ENCODE measurements at regions not wholly inside any gene's neighbourhood (a gene's known extent, or its start where the extent isn't known, plus 50 kb on each side); places are given as distances from the start of the nearest gene placed in this dataset.
"Not testable (repeated sequence)": the region's sequence is repeated elsewhere in the genome, so short reads cannot be mapped to it uniquely, and the experiment has no call there.

DNA sequence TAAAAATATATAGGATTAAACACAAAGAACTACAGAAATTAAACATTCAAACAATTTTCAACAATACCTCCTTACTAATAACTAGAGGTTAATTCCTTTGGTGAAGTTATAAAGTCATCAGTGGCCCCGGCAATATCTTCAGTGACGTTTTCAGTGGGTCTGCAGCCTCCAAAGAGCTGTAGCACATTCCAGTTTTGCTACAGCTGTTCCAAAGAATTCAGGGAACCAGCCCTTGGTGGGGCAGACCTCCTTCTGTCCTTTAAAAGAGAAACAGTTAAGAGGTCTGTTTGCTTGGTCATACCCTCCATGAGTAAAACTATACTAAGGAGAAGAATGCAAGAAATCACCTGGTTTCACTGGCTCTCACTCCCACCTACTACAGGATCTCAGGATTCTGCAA is 99.2 kb upstream of the ZDHHC17 start:
- no peak for DNase-seq (ENCODE audit: low read depth)

DNA sequence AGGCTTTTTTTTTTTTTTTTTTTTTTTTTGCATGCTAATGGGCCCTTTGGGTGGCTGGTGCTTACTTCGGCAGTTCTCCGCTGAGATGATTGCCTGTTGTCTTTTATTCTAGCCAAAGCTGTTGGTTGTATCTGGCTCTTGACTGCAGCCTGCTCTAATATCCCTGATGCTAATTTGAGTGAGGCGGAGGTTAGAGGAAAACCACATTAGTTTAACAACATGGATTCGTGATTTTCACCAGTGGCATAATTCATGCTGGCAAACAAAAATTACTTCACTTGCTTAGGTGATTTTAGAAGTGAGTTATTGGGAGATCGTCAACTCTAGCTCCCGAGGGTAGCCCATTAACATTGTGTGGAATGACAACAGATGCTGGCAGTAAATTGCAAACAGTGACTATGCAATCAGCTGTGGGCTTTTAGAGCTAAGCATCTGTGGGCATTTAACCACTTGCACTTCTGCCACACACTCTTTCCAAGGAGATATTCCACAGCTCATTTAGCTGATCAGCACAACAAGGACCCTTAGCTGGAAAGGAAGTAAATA is 97.6 kb upstream of the ZDHHC17 start:
- no peak for DNase-seq (ENCODE audit: low read depth)

DNA sequence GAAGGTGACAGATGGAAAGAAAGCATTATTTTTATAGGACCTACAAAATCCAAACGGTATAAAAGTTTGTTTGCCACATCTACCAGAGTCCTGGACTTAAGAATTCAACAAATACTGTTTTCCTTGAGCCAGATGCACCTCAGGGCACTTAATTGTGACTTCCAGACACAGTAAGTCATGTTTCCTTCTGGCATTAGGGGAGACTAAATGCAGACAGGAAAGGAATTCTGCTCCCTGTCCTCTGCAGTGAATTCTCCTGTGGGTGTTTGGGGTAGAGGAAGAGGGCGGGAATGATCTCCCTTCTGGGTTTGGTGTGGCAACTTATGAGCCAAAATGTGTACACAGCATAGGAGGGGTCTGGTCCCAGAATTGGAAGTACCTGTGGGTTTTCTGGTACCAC is 93.9 kb upstream of the ZDHHC17 start:
- DNase-seq (ENCODE audit: low read depth): no peak

DNA sequence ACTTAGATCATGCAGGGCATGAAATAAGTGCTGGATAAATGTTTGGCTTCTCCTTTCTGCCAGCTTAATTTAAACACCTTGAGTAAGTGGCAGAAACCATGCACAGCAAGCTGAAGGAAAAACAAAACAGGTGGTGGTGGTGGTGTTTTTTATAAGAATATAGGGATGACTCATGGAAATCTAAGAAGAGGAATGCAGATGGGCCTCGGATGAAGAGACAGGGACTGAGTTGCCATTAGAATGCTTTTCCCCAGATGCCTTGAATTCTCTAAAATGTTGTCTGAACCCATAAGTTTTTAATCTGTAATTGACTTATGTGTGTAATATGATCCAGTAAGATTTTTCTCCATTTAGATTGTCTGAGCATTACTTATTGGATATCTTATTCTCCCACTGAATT is 93.1 kb upstream of the ZDHHC17 start:
- DNase-seq (ENCODE audit: low read depth): peak; percentile 33

DNA sequence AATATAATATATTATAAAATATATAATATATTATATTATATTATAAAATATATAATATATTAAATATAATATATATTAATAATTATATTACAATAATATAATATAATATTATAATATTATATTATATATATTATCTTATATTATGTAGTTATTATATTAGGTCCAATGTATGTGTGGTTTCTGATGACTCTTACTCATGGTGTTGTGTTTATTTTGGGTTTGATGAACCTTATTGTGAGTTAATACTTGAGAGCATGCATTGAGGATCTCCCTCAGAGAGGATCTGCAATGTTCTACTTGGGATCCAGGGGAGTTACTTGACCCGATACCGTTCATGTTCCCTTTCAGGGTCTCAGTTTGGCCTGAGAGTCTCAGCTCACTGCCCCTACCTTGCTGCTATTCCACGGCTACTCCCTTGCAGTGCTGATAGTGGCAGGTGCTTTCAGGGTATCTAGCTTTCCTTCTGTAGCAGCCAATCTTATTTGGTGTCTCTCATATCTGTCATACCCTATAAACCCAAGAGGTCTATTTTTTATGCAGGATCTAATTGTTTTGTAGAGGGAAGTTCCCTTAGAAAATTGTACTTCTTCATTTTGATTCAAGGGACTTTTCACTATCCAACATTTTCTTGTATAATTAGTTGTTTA is 89.1 kb upstream of the ZDHHC17 start:
- no peak for DNase-seq (ENCODE audit: low read depth)

DNA sequence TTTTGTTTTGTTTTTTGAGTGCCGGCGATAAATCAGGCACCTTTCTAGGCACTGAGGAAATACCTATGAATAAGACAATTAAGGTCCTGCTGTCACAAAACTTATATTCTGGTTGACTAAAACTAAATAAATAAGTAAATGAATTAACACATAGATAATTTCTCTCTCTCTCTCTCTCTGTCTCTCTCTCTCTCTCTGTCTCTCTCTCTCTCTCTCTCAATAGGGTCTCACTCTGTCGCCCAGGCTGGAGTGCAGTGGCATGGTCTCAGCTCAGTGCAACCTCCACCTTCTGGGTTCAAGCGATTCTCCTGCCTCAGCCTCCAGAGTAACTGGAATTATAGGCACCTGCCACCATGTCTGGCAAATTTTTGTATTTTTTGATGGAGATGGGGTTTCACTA is 87.7 kb upstream of the ZDHHC17 start:
- not testable (repeated sequence) for DNase-seq (ENCODE audit: low read depth)

DNA sequence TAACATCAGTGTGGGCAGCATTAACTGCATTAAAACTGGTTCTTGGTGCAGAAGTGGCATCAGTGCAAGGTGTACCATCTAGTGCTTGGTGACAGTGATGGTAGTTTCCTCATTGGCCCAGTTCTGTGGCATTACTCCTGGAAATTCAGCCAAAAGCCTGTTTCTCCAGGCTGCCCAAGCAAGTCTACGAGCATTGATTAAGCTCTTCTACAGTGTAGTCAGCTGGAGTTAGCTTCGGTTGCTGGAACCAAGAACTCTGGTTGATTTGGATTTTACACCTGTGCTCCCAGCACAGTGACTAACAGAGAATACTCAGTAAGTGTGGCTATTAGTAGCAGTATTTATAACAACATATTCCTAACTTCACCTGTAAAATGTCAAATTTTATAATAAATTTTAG is 84.9 kb upstream of the ZDHHC17 start:
- DNase-seq (ENCODE audit: low read depth): no peak

DNA sequence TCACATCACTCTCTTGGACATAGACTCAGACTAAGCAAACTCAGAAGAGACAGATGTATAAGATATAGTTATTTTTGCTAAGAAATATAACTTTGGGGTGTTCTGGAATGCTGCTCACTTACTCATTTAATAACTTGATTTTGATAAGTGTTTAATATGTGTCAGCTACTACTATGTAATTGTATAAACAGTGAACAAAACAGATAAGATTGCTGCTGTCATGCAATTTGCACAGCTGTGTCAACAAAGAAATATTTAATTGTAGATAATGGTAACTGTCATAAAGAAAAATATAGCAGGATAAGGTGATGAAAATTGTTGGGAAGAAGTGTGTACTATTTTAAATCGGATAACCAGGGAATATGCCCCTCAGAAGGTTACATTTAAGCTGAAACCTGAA is 84.1 kb upstream of the ZDHHC17 start:
- DNase-seq (ENCODE audit: low read depth): no peak

DNA sequence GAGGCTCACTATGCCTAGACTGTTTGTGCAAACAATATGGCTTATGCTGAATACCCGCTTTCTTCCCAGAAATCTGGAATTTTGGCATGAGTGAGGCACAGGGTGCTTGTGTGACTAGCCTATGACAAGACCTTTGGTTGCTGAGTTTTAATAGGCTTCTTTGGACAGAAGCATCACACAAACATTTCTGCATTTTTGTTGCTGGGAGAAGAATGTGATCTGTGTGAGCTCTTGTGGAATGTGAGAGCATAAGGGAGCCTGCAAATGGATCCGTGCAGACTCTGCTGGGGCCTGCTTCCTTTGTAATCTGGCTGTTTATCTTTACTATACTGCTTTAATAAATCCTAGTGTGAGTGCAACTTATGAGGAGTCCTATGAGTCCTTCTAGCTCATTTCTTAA is 83.0 kb upstream of the ZDHHC17 start:
- DNase-seq (ENCODE audit: low read depth): no peak

DNA sequence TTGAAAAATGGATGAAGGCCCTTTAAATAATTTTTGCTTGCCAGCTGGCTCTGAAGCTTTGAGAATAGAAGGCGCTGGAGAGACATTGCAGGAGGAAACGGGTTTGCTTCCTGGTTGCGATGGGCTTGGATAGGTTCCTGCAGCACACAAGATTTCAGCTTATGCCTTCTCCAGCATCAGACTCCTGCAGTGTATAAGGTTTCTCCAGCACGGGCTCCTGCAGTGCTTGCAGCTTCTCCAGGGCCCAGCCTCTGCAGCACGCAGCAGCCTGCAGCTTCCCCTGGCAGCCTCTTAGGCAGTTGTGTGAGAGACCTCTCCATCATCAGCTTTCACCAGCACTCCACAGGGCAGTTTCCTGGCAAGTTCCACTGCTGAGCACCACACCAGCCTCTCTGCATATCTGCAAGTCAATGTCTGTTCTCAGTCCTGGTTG is 78.7 kb upstream of the ZDHHC17 start:
- DNase-seq (ENCODE audit: low read depth): peak; percentile 20

DNA sequence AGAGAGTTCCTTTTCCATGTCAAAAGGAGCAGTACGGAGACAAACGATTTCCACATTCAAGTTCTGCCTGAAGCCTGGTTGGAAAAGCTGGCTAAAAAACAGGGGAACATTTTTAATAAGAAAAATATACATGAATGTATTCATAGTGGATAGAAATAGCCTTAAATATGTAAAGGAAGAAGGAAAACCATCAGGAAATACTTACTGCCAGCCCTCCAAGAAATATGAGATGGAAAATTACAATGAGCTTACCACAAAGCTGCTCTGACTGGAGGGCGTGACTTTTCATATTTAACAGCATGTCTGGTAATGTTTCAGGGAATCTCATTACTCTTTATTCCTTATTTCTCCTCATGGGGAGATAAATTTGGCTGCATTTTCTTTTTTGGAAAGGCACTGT is 75.9 kb upstream of the ZDHHC17 start:
- peak; percentile 9 for DNase-seq (ENCODE audit: low read depth)

DNA sequence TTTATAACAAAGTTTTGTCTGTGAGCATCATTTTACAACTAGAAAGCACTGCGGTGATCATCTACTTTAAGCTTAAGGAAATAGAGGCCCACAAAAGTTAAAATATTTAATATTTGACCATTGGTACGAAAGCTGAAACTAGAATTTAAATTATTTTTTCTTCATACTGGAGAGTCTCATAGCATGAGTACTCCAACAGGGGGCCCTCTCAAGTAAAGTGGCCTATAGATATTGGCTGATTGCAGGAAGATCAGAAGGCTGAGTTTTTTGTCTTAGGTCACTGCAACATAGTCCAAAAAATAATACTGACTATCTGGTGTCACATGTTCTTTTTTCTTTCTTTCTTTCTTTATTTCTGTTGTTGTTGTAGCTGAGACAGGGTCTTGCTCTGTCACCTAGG is 75.3 kb upstream of the ZDHHC17 start:
- DNase-seq (ENCODE audit: low read depth): no peak

DNA sequence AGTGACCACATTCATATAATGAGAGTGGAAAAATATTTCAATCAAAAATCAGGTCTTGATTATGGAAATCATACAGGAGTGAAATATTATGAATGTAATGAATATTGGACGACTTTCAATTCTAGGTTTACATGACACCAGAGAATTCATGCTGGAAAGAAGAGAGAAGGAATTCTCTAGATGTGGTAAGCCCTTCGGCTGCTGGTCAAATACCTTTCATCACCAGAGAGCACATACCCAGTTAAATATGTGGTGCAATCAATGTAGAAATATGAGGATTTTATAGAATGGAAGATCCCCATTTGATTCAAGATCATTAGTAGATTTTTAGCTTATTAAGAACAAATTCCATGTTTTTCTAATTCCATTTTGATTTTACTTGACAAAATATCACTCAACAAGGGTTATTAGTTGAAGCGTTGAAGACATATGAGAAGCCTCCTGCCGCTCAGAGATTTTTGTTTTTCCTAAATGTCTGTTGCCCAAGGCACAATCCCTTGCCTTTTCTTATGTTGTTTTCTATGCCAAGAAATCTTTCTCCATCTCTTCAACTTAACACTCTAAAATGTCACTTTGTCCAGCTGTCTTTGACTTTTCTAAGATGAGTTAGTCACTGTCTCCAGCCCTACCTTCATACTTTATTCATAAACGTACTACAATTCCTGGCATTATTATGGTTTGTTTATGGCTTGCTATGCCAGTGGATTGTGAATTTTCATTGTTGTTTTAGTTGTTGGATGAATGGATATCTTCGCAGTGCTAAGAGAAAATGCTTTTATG is 72.8 kb upstream of the ZDHHC17 start:
- no peak for DNase-seq (ENCODE audit: low read depth)

DNA sequence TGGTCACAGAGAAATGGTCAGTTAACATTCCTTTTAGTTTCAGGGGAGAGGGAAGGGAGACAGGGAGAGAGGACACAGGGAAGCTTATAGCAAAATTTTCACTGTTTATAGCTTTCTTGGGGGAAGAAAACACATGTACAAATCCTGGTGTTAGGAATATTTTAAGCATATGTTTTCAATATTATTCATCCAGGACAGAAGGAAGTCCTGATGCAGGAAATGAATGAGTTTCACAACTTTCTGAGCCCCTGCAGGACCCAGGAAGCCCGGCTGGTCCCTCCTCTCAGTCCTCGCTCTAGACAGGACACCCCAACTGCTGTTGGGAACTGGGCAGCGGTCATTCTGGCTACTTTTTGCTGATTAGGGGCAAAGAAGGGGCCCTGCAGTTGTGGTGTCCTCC is 71.1 kb upstream of the ZDHHC17 start:
- no peak for DNase-seq (ENCODE audit: low read depth)

DNA sequence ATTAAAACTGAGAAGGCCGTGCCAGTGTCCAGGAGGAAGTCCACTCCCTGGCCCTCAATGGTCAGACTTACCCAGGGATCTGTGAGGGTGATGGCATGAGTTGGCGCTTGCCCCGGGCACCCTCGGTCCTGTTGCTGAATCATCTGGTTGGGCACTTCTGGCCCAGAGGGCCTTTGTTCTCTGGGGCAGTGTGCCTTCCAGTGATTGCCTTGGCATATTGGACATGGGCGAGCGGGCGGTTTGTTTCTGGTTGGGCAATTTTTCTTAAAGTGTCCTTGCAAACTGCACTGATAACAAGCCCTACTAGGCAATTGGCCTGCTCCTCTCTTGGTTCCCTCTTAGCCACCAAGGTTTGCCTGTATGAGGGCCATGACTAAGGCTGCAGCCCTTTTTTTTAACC is 69.5 kb upstream of the ZDHHC17 start:
- DNase-seq (ENCODE audit: low read depth): no peak

DNA sequence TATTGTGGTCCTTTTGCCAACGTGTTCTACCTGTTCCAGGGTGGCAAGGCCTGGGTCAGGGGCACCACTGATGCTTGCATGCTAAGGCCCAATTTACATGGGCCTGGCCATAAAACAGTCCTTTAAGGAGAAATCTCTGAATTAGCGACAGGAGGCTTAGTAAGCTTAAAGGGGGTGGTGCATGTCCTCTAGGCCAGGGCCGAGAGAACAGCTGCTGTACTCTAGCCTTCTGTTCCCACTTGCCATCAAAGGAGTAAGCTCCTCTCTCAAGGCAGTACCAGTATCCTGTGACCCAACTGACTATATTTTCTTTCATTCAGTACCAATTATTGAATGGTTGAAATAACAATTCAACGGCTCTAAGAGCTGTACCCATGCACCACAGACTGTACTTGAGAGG is 67.7 kb upstream of the ZDHHC17 start:
- DNase-seq (ENCODE audit: low read depth): no peak

DNA sequence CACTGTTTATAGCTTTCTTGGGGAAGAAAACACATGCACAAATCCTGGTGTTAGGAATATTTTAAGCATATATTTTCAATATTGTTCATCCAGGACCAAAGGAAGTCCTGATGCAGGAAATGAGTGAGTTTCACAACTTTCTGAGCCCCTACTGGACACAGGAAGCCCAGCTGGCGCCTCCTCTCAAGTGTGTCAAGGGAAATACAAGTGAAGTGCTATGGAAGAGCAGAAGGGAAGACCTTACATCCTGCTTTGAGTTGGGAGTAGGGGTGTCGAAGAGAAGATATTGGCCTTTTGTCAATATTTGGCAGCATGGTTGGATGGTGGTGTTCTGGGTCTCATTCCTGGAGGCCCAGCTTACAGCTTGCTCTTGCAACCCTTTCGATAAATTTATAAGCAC is 66.1 kb upstream of the ZDHHC17 start:
- no peak for DNase-seq (ENCODE audit: low read depth)

DNA sequence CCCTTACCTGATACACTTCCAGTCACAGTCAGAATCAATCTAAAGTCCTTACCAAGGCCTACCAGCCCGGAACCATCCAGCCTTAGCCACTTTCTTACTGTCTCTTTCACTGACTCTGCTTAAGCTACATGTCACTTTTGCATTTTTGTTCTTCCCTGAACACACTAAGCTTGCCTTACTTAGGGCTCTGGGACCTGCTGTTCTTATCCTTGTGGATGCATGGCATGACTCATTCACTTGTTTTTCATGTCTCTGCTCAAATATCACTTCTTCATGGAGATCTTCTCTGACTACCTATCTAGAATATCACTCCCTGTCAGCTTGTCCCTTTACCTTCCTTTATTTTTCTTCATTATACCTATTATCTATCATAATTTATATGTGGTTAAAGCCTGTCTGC is 65.6 kb upstream of the ZDHHC17 start:
- no peak for DNase-seq (ENCODE audit: low read depth)

DNA sequence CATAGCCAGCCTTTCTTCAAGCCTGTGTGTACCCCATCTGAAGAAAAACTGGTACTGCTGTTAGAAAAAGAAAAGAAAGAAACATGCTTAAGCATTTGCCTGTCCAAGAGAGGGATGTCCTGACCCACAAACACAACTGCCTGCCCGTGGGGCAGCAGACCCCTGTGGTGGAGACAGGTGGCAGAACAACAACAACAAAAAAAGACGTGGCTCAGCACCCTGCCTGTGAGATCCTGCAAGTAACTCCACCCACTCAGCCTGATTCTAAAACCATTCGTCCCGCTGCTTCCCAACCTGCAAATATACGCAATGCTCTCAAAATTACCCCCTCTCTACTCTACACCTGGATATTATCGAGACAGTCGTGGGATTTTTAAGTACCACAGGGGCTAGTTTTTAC is 64.9 kb upstream of the ZDHHC17 start:
- DNase-seq (ENCODE audit: low read depth): no peak

DNA sequence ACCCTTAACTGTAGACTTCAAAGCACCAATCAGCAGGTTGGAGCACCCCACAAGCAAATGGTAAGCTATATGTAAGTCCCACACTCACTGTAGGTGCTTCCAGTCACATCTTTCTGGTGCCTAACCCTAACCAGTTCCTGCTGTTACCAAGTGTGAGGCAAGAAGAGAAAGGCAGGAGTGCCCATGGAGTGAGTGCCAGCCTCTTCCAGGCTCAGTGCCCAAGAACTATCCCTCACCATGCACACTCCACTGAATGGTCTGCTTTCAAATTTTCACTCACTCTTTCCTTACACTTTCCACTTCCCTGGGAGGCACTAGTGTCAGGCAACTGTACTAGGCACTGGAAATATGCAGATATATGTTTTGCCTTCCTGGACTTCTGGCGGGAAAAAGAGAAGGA is 62.2 kb upstream of the ZDHHC17 start:
- no peak for DNase-seq (ENCODE audit: low read depth)

DNA sequence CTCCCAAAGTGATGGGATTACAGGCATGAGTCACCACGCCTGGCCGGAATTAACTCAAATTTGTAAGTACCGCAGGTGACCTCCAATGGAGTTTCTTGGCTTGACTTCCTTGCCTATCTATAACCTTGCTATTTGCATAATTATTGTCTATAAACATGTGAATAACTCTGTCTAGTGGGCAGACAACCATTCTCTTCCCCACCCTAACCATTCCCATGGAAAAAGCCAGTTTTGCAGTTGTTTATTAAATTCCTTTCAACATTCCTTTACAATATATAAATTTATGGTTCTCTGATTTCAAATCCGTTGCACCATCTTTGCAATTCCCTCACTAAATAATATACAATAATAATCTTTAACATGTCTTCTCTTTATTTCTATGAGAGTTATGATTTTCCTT is 61.0 kb upstream of the ZDHHC17 start:
- DNase-seq (ENCODE audit: low read depth): no peak

DNA sequence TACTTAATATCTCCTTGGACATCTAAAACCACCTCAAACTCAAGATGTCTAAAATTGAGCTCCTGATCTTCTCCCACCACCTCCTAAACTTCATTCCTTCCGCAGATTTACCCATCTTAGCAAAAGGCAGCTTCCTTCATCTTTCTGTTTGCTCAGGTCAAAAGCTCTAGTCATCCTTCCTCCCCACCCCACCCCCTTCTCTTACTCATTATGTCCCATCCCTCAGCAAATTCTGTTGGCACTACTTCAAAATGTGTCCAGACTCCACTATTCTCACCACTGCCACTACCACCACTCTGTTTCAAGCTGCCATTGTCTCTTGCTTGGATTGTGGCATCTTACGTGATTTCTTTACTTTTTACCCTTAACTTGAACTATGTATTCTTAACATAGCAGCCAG is 59.2 kb upstream of the ZDHHC17 start:
- no peak for DNase-seq (ENCODE audit: low read depth)

DNA sequence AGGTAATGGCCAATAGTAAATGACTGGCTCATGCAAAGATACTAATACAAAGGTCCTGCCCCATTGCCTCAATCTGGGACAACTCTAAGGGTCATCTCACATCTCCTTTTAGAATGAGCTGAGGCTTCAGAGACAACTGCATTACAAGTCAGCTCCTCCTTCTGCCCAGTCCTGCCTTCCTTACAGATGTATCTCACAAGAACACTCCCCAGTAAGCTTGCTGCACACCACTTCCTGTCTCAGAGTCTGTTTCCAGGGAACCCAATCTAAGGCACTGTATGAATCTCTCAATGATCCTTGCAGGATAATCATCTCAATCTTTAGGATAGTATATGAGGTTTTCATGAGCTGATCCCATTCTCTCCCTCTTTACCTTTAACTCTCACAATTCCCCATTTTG is 57.8 kb upstream of the ZDHHC17 start:
- peak; percentile 17 for DNase-seq (ENCODE audit: low read depth)

DNA sequence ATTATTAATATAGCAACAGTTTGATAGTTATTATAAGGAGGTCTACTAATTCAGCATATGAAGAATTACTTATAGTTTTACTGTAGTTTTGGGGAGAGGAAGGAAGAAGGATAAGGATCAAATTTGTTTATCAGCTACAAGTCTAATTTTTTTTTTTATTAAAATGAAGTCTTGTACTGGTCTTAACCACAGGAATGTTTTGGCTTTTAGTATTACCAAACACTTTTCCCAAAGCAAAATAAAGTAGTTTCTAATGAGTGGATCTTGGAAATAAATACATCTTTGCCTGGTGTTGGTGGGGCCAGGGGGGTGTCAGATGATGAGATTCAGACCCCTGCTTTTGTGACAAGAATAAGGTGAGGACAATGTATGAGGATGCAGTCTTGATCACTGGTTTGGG is 57.2 kb upstream of the ZDHHC17 start:
- no peak for DNase-seq (ENCODE audit: low read depth)

All from RPMI7951 (cell line).